Fibroblast of lung (primary cell): ENCODE measurements at regions not wholly inside any gene's neighbourhood (a gene's known extent, or its start where the extent isn't known, plus 50 kb on each side); places are given as distances from the start of the nearest gene placed in this dataset.

Source experiments
- CTCF ChIP-seq, 2 donors: IDR thresholded peaks in 1 of 2; conservative IDR thresholded peaks in 1 of 2; 1 replicate in 1 of 2; 2 replicates in 1 of 2; pipeline ENCODE4 v1.5.1; 2011 to 2012; ENCODE audit warnings: low read length in 2 of 2, control low read depth in 1 of 2, inconsistent platforms in 1 of 2, low read depth in 1 of 2, mild to moderate bottlenecking in 1 of 2
- EZH2 ChIP-seq: IDR thresholded peaks from 2 replicates; pipeline ENCODE4 v1.5.1; 2012; ENCODE audit warnings: low read length, control low read depth, mild to moderate bottlenecking; ENCODE audit errors: missing control alignments

DNA sequence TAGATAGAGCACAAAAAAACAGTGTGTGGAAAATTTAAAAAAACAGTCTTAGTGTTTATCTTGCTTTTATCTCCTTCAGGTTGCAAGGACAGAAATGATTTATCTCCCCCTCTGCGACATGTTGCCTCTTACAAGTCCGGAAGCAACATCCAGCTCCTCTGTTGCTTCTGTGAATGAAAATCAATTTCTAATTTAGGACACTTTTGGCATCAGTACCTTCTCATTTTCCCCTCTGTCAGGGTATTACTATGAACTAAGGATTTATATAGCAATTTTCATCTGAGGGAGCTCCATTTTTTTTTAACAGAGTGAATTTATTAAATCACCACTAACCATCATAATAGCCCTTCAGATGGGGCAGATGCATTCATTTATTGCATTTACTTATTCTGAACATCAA is 116.6 kb upstream of the PLXNC1 start:
- TF ChIP-seq CTCF (conservative IDR thresholded peaks at IDR 0.05 in 1 of 2, IDR thresholded peaks at IDR 0.05 in 1 of 2; ENCODE audit: low read depth in 1 of 2, low read length in 2 of 2) (no peak), EZH2 (no peak)
